GM18508 (cell line): ENCODE measurements at regions not wholly inside any gene's neighbourhood (a gene's known extent, or its start where the extent isn't known, plus 50 kb on each side); places are given as distances from the start of the nearest gene placed in this dataset.

ENCODE experiments used
- ATAC-seq: cut with Tn5 transposase; IDR thresholded peaks from one replicate; pipeline ENCODE4 v1.9.1; 2021; ENCODE audit warnings: moderate number of reproducible peaks; ENCODE audit not compliant: insufficient read depth, unreplicated experiment

DNA sequence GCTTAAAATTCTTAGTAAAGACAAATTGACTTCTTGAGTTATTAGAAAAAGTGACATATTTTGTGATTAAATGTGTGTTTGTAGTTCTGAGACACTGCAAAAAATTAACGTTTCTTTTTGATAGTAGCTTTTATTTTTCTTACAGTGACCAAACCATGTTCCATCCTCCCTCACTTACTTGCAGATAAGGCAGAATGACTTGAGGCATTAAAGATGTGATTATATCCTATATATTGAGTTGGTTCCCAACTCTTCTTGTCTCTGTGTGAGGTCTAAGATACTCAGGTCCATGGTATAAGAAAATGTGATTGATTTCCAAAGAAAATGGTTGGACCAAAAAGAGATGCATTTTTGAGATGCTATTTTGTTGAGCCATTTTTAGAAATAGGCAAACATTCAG is 238.3 kb upstream of the NR2F2 start:
- ATAC-seq = no peak

DNA sequence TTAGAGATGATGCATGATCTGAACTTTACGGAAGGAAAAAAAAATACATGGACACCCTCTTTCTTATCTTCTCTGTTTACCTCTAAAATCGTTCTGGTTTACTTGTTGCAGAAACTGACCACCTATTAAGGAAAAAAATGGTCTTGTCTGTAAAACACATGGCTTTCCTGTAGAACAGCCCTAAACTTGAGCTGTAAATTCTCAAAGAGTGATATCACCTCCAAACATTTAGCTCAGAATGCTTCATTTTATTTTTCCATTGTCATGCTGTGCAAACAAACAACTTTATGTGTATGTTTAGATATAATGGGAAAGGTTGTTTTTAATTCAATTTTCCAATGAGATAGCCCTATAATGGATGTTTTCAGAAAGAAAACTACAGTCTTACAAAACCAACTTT is 237.4 kb upstream of the NR2F2 start:
- ATAC-seq = no peak

DNA sequence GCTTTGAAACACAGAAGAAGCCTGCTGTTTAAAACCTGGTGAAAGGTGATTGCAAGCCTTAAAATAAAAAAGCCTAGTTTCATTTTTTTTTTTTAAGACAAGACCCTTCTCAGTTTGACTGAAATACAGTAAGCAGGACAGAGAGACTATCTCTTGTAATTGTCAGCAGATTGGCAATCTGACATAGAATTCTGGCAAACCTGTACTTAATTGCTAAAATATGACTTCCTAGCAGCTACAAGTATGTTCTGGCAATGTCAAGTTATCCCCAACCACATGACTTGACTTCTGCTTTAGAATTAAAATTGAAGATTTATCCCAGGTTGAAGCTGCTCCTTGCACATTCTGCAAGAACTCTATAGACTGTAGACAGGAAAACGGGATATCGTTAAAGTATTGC is 232.8 kb upstream of the NR2F2 start:
- no peak for ATAC-seq

DNA sequence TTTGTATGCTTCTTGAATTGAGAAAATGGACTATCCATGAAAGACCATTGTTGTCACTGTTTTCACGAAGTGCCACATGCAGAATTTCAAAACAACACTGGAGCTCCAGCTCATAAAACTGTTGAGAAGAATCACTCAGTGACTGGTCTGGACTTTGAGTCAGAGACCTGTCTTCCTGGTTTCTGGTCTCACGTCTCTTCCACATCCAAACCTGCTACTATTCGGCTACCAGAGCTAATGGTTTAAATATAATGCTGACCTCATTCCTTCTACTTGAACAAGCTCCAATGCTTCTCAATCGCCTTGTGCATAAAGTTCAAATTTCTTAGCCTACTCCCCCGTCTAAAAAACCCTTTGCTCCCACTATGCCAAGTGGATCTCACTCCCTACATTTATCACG is 227.9 kb upstream of the NR2F2 start:
- no peak for ATAC-seq

DNA sequence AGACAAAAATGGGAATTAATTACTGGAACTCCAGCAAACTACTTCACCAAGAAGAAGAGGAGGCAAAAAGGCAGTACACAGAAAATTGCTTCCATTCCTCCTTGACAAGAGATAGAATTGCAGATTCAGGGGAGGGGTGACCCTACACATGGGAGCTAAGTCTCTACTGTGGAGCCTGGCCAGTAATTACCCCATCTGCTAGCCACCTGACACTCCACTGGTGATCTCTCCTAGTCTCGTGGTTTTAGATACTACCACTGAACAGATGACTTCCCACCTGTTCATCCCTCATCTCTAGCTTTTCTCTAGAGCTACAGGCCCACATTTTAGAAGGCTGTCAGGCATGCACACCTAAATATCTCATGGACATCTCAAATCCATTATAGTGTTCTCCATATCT is 224.3 kb upstream of the NR2F2 start:
- ATAC-seq = no peak

DNA sequence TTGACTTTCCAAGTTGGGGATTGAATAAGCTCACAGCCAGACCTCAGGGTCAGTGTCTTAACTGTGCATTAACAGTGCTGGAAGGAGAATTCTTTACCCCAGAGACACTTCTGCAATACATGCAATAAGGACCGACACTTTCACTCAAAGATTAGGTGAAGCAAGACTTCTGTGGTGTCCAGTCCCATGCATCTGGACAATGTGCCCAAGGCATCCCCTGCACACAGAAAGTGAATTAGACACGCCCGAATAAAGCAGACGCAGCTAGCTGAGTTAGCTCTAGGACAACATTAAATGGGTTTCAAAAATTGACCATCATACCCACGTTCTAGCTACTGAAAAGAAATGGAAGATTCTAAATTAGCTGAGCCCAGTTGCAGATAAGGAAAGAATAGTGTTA is 223.9 kb upstream of the NR2F2 start:
- no peak for ATAC-seq

DNA sequence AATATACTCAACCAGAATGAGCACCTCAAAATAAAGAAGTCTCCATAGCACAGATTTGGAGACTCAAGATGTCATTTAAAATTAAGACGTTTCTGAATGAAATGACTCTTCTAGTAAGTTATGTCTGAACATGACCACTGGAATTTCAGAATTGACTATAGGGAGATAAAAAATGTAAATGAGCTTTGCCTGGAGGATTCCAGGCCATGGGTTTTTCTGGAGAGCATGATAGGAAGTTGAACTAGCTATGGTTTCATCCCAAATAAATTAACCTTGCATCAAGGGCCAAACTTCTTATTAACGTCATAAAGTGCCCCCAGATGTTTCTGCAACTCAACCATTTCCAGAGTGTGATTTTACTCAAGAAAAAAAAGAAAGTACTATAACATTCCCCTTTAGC is 222.6 kb upstream of the NR2F2 start:
- ATAC-seq = no peak

DNA sequence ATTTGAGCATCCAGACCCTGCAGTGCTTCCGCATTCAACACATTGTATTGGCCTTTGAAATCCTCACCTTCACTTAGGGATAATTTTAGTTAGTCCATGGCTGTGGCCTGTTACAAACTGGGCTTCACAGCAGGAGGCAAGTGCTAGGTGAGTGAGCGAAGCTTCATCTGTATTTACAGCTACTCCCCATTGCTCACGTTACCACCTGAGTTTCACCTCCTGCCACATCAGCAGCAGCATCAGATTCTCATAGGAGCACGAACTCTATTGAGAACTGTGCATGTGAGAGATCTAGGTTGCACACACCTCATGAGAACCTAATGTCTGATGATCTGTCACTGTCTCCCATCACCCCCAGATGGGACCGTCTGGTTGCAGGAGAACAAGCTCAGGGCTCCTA is 222.1 kb upstream of the NR2F2 start:
- ATAC-seq = no peak

DNA sequence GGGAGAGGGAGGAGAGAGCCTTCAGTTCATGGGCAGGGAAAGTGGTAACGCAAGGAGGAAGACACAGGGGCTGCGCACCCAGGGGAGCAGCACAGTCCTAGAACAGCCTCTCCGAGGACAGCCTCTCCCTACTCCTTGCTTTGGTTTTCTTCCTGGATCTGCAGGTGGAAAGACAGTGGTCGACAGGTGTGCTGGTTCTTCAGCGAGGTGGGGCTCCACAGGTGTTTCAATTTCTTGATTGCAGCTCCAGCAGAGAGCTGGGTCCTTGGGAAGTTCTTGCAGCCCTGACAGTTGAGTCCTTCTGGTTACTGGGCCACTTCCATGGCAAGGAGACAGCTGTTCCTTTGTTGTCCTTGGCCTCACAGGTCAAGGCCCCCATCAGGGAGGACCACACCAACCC is 220.7 kb upstream of the NR2F2 start:
- ATAC-seq = no peak

DNA sequence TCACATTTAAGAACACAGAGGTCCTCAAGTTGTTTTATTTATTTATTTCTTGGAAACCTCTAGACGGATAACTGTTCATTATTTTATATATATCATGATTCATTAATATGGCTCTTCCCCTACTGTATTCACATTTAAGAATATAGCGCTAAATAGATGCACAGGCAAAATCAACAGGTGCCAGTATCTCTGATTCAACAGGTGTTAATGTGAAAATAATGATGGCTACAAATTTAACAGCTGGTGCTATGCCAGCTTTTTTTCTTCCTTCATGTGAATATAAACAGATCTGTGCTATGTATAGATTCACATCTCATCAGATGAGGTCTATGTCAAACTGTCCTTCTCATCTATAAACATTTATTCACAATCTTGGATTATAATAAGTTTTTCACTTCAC is 218.5 kb upstream of the NR2F2 start:
- no peak for ATAC-seq

DNA sequence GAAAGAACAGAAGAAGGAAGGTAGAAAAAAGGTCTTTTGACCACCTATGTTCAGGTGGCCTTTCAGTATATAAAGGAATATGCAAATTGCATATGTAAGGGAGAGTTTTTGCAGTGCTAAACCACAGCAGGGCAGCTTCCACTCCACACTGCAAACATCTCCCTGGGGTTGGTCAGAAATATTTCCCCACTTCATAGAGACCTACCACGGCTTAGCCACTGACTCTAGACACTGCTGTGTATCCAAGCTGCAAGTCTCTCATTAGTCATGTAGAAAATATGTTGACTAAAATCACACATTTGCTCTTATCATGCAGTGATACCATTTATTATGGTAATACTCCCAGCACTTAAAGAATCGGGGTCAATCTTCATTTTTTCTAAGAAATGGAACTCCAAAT is 214.9 kb upstream of the NR2F2 start:
- ATAC-seq = no peak

DNA sequence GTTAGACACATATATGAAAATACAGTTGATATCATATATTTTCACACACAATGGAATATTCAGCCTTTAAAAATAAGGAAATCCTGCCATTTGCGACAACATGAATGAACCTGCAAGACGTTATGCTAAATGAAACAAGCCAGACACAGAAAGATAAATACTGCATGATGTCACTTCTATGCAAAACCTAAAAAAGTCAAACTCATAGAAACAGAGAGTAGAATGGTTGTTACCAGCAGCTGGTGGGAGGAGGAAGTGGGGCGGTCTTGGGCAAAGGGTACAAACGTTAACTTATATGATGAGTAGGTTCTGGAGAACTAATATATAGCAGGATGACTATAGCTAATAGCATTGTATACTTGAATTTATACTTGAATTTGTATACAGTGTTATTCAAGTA is 213.2 kb upstream of the NR2F2 start:
- ATAC-seq = no peak

DNA sequence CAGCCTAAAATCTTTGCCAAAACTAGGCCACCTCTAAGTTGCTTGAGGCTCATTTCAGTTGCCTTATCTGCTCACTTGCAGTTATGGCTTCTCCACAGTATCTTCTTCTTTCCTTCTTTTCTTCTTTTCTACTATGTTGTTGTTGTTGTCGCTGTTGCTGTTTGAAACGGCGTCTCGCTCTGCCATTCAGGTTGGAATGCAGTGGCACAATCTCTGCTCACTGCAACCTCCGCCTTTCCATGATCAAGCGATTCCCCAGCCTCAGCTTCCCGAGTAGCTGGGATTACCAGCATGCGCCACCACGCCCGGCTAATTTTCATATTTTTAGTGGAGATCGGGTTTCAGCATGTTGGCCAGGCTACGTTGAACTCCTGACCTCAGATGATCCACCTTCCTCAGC is 210.8 kb upstream of the NR2F2 start:
- no peak for ATAC-seq

DNA sequence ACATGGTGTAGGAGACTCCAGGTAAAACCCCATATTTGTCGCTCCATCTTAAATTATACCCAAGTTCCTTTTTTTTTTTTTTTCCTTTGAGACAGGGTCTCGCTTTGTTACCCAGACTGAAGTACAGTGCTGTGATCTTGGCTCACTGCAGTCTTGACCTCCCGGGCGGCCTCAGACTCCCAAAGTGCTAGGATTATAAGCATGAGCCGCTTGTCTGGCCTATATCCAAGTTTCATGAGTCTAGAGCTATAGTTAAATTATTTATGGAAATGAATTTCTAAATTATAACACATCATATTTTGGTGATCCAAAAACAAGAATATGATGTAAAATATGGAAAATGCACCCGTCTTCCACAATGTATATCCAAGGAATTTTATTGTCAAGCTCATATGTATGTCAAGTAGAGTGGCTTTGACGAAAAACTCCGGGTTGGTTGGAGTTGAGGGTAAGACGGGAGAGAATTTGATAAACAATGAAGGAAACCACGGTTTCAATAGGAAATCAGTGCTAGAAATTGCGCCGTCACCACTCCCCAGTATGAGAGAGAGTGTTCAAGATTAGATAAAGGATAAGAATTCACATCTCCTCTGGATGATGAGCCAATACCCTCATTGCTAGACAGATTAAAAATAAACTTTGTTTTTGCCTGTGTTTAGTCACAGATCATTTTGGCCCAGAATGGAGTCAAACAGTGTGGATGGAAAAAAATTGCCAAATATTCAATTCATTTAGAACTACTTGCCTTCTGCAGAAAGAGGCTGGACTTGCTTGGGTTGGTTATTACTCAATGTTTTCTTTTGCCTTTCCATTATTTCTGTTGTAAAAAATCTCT is 209.2 kb upstream of the NR2F2 start:
- ATAC-seq = no peak

DNA sequence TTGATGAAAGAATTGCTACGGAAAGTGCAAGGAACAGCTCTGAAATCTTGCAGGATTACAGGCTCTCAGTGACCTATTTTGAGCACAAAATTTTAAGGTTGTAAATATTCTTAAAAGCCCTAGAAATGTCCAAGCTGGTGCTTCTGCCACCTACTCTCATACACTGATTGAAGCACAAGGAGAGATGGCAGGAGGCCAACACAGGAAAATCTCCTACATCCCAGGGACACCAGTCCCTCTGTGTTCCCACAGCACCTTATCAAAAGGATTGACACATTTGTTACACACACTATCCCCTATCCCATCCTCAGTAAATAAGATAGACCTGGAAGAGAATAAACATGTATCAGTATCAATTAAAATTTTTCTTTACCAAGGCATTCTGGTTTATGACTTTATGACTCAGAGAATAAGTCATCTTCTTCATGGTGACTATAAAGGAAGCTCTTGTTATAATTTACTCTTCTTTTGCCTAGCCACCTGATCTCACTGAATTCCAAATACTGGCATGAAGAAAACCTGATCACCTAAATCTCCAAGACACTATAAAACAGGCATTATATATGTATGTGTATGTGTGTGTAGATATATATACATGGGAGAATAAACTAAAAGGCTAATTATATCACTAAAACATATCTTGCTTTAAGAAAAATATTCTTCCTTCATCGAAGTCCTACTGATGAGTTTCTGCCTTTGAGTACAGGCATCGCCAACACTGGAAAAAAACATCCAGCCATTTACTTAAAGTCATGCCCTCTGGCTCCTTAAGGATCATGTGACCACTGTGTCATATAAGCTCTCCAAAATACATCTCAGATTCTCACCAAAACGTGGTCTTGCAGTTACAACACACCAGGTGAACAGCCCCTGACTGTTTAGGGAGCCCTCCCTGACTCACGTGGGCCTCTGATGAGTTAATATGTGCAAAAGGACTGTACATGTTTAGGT is 208.1 kb upstream of the NR2F2 start:
- no peak for ATAC-seq

DNA sequence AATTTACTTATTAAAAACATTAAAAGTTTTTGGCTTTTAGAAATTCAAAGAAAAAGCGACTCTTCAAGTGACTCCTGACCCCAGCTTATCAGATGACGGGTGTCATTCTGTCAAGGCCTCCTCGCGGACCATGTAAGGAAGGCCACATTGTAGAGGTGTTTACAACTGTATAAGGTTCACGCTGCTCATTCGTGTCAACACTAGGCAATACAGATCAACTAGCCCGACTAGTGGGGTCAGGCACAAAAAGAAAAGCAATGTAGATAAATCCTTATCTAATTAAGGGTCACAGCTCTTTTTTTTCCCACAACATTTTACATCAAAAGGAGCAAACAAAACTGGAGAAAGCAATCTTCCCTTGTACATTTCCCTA is 207.5 kb upstream of the NR2F2 start:
- no peak for ATAC-seq

DNA sequence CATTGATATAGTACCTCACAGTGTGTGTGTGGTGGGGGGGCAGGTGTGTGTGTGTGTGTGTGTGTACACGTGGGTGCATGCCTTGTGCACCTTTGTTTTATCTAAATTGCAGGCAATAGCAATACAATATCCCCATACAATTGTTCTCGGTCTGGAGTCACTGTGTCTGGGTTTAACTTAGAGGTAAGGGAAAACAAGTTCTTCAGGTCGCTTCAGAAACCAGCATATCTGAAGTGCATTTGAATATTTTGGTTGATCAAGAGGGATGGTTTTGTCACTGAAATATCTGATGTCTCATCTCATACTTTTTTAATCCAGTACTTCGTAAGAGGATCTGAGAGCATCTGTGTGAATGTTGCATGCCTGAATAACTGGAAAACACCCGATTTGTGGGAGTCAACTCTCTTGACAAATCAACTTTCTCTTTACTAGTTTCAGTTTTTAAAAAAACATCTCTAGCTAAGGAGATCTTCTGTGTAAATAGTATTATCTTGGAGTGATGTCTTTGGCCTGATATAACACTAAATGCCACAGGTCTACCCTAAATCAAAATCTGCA is 206.8 kb upstream of the NR2F2 start:
- ATAC-seq = no peak

DNA sequence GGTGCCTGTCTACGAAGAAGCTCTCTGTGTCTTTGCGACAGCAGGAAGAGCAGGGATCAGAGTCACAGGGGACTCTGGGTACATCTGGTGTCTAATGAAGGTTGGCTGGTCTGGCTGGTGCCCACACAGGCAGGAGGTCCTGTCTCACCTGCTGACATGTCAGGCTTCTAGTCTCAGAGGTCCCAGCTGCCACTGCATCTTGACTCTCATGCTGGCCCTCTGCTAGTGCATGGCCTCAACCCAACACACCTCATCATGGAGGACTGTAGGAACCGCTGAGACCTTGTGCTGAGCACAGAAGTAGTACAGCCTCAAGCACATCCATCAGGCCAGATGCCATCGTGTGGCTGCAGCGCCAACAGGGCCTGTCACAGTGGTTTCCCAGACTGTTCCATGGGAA is 206.1 kb upstream of the NR2F2 start:
- ATAC-seq = no peak

DNA sequence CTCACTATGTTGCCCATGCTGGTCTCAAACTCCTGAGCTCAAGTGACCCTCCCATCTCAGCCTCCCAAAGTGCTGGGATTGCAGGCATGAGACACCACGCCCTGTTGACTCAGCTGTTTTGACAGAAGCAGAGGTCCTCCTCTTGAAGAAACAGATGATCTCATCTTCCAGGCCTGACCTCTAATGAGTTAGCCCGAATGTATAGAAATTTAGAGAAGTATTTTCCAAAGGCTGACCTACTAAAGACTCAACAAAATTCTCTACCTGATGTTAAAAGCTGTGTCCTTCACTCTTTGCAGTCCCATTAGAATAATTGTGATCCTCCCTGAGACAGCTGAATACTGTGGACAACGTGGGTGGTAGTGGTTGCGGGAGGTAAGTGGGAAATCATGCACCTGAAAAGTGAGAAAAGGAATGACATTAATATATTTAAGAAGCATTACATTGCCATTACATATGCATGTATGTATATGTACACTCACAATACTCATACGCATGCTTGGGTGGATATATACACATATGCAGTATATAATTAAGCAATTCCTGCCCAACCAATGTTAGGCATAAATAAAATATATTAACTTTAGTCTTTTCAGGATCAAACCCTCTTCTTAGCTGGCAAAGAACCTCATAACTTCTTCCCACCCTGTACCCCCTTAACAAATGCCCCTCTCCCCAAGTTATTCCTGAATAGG is 204.6 kb upstream of the NR2F2 start:
- no peak for ATAC-seq

DNA sequence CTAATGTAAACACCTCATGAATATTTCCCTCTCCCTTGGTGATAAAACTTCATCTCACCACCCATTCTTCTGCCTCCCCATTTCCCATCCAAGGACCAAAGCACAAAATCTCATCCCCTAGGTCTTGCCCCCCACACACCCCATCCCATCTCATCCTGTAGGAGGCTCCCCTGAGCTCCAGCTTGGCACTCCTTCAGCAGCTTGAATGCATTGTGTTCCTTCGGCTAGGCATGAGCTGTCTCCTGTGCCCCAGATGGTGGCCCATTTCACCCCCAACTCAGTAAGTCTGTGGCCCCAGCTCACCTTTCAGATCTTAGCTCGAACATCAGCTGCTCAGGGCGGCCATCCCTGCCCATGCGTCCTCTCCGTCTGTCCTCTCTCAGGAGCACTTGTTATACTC is 203.6 kb upstream of the NR2F2 start:
- ATAC-seq = no peak

DNA sequence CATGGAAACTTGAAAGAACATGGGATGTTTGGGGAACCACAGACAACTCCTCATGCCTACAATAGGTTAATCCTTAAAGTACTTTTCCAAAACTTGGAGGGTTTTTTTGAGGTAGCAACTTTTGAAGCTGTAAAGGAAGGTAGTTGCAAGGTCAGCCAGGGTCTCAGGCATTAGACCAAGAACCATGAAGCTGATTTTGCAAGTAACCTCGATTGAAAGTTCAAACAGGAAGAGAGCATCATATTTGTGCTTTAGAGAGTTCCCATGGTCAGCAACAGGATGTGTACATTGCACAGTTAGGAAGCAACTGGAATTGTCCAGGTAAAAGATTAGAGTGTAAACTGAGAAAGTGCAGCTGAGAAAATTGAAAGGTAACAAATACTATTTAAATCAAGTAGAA is 199.8 kb upstream of the NR2F2 start:
- no peak for ATAC-seq
